CD4-positive, alpha-beta T cell treated with Interleukin-6 at 100 ng/mL for 8 hours (primary cell): ENCODE measurements at regions not wholly inside any gene's neighbourhood (a gene's known extent, or its start where the extent isn't known, plus 50 kb on each side); places are given as distances from the start of the nearest gene placed in this dataset.
"Not testable (repeated sequence)": the region's sequence is repeated elsewhere in the genome, so short reads cannot be mapped to it uniquely, and the experiment has no call there.

ENCODE experiments used
- DNase-seq: peaks from one replicate; pipeline ENCODE4 v3.0.0-alpha.2; 2020; ENCODE audit warnings: mixed read lengths, low spot score

GRCh38 chr13:90254437-90254836 is 1093.0 kb upstream of the MIR17HG start:
- no peak for DNase-seq

- DNase-seq = no peak
Measured at GRCh38 chr13:90256746-90257145, 1090.7 kb upstream of the MIR17HG start.

DNA sequence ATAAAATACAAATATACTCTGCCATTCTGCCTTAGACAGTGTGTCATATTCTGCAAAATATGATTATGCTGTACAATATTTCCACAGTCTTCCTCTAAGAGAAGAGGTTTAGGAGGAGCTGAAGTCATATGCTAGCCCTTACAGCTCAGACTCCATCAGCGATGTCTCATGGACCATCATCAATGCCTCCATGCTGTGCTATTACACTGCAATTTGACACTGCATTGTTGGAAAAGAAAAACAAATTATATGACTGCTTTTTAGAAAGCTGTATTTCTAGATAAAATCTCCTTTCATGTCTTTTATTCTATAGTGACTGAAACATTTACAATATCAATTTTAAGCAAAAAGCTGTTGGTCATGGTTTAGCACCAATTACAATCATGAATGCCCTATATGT is 1089.4 kb upstream of the MIR17HG start:
- DNase-seq = no peak

DNA sequence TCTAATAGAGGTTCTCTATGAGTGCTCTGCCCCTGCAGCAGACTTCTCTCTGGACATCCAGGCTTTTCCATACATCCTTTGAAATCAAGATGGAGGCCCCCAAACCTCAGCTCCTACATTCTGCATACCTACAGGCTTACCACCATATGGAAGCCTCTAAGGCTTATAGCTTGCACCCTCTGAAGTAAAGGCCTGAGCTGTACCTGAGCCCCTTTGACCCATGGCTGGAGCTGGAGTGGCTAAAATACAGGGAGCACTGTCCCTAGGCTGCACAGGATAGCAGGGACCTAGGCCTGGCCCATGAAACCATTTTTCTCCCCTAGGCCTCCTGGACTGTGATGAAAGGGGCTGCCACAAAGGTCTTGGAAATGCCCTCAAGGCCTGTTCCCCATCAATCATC is 1086.1 kb upstream of the MIR17HG start:
- DNase-seq = no peak

DNA sequence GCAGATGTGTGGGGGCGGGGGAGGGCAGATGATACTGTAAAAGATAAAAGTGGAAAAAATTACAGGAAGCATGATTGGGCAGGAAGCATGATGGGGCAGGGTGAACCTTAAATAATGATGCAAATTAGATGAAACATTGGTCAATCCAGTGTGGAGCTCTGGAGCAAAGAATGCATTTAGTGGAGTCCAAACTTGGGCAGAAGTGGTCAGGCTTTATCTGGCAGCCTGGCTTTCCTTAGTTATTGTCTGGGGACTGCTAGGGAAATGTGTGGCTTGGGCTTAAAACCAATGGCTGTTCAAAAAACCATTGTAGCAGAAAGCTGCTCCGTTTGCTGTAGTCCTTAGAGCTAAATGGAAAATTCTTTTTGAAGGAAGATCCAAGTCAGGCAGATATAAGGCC is 1077.3 kb upstream of the MIR17HG start:
- DNase-seq = no peak

DNA sequence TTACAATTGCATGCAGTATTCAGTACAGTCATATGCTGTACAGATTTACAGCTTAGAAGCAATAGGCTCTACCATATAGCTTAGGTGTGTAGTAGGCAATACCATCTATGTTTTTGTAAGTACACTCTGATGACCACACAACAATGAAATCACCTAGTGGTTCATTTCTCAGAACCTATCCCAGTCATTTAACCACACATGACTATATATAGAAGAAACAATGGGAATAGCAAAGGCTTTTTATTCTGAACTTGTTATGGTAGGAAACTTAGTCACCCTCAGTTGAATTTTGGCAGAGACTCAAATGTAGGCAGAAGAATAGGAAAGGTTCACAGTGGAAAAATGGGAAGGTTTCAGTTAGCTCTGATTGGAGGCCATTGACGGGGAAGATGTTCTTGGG is 1075.1 kb upstream of the MIR17HG start:
- no peak for DNase-seq

DNA sequence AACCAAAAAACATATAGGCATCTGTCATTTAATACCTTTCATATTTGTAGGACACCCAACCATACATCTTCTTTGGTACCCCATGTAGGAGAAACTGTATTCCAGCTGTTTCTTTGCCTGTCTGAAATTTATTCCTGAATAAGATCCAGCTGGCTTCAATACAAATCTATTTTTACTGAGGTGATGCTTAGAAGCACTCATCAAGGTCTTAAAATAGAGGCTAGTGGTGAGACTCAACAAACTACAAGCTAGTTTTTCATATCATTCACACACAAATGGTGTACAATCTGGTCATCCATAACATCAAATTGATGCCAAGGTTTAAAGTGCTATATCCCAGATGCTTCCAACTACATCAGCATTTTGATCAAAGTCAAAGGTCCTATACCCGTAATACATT is 1071.3 kb upstream of the MIR17HG start:
- no peak for DNase-seq

DNA sequence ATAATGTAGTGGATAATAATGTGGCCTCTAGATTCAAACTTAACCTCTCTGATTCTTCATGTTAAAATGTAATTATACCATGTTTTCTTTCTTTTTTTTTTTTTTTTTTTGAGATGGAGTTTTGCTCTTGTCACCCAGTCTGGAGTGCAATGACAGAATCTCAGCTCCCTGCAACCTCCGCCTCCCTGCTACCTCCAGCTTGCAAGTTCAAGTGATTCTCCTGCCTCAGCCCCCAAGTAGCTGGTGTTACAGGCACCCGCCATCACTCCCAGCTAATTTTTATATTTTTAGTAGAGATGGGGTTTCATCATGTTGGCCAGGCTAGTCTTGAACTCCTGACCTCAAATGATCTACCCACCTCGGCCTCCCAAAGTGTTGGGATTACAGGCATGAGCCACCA is 1069.3 kb upstream of the MIR17HG start:
- DNase-seq = not testable (repeated sequence)

DNA sequence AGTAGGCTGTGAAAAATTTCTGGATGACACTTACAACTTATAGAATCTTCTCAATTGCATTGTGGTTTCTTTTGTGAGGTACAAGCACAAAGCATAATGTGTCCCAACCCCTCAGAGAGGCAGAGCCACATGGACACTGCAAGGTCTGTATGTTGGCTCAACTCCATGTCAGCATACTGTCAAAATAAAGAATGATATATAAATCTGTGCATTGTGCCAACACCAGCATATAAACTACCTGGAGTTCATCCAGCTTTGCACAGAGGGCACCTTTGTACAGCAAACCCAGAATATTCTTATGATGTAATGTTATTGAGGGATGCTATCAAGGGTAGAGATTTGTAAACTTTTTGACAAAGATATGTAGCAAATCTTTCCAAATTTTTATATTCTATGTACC is 1065.8 kb upstream of the MIR17HG start:
- DNase-seq = no peak

GRCh38 chr13:90287521-90287920 is 1060.0 kb upstream of the MIR17HG start:
- no peak for DNase-seq

DNA sequence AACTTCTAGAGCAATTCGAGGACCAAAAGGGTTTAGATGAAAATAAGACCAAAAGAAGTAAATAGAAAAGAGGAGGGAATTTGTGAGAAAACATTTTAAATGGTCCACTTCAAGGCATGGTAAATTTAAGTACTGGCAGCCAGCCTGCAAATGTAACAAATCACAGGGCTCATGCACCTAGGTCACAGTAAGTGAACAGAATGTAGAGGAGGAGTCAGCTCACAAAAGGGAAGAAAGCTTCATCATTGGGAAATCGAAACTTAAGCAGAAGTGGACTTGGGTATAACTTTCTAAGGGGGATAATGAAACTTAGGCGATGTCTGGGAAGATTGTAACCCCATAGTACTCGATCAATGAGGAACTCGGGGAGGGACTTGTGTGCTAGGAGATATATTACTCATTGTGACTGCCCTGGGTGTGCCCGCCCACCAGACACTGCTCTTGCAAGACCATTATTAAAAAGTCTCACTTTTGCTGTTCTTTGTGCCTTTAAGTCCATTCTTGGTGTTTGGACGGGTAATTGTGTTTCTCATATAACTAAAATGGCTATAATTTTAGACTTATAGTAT is 1053.6 kb upstream of the MIR17HG start:
- no peak for DNase-seq

- DNase-seq = no peak
Measured at GRCh38 chr13:90299238-90299637, 1048.2 kb upstream of the MIR17HG start.

DNA sequence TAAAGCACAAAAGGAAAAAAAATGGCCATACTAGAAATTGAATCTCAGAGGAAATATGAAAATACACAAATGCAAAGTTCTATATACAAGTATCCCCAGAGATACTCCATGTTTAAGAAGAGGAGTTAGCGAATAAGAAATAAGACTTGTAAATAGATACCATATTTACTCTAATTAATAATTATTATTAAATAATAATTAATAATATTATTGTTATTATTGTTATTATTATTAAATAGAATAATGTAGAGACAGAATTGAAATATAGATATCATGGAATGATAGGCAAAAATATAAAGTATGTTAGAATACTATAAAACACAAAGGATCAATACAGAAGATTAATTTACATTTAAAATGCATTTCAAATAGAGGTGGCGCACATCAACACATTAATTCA is 1047.5 kb upstream of the MIR17HG start:
- DNase-seq = no peak

GRCh38 chr13:90302107-90302506 is 1045.4 kb upstream of the MIR17HG start:
- no peak for DNase-seq

- DNase-seq = no peak
Measured at GRCh38 chr13:90305796-90306195, 1041.7 kb upstream of the MIR17HG start.

DNA sequence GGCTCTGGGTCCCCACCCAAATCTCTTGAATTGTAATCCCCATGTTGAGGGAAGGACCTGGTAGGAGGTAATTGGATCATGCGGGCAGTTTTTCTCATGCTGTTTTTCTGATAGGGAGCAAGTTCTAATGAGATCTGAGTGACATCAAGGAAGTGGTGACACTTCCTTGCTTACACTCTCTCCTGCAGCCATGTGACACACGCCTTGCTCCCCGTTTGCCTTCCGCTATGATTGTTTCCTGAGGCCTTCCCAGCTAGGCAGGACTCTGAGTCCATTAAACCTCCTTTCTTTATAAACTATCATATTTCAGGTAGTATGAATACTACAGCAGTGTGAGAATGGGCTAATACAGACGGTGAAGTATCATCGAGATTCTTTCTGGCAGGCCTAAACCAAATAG is 1040.4 kb upstream of the MIR17HG start:
- DNase-seq = no peak

DNA sequence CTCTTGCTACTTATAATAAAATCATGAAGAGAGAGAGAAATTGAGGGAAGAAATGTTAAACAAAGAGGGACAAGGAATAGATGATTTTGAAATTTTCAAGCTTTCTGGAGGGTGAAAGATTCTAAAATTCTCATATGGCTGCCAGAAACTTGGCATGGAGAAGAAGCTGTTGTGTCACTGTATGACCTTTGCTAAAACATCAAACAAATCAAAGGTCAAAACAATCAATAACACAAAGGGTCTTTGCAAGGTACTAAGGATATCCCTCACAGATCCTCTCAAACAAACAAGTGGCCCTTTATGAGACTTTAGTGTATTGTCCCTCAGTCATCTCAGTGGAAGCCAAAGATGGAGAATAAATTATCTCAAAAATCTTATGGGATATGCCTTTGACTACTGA is 1039.2 kb upstream of the MIR17HG start:
- DNase-seq = no peak

- no peak for DNase-seq
Measured at GRCh38 chr13:90311929-90312328, 1035.6 kb upstream of the MIR17HG start.

GRCh38 chr13:90315061-90315460 is 1032.4 kb upstream of the MIR17HG start:
- DNase-seq = no peak

DNA sequence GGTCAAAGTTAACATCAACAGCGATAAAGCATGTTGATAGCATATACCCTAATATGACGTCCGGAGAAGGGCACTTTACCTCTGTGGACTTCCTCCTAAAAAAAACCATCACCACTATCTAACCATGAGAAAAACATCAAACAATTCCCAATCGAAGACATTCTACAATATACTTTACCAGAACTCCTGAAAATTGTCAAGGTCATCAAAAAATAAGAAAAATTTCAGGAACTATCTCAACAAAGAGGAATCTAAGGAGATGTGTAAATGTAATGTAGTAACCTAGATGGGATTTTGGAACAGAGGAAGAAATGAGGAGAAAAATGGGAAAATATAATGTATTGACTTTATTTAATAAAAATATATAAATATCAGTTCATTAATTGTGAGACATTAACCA is 1026.8 kb upstream of the MIR17HG start:
- no peak for DNase-seq

DNA sequence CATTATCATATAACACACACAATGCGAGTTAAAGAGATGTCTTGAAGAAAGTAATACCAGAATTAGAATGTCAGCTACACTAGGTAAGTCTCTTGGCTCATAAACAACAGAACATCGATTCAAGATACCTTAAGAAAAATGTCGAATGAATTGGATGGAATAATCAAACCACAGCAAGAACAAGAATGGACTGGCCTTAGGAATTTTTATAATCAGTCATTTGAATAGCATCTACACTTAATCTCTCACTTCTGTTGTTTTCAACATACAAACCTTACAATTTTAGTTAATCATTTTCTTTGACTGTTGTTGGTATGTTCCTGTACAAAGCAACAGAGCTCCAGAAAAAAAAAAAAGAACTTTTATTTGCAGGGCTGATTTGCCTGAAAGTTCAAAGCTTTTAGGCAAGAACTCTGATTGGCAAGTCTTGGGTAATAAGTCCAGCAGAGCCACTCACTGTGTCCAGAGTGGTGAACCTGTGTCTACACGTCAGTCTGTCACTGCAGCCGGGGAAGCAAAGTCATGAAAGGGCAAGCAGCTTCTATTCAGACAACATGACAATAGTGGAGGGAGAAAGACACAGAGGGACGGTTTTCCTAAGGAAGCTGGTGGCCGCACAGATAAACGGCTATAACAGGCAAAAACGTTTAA is 1026.1 kb upstream of the MIR17HG start:
- no peak for DNase-seq

- DNase-seq = no peak
Measured at GRCh38 chr13:90329641-90330040, 1017.8 kb upstream of the MIR17HG start.

DNA sequence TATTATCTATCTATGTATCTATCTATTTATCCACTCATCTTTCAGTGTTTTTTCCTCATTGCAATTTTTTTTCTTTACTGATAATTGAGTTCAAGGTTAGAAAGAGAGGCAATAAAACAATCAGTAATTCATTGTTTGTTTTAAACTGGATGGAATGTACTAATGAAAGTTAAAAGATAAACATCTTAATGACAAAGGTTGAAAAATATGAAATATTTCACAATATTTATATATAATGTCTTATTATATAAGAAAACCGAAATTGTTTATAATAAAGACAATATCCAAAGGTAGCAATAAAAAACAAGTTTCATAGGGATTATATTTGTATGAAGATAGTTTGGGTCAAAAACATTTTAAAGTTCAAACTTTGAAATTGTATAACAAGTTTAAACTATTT is 1015.5 kb upstream of the MIR17HG start:
- no peak for DNase-seq

GRCh38 chr13:90336507-90336906 is 1011.0 kb upstream of the MIR17HG start:
- no peak for DNase-seq
